GM23338 (cell line): ENCODE measurements at regions not wholly inside any gene's neighbourhood (a gene's known extent, or its start where the extent isn't known, plus 50 kb on each side); places are given as distances from the start of the nearest gene placed in this dataset.

Source experiments
- ATAC-seq: fragments of 200-7000 bp; cut with Tn5 transposase; 3 replicates; pipeline ENCODE4 v1.9.1; 2020
- DNase-seq: peaks from one replicate; pipeline ENCODE4 v3.0.0-alpha.2; 2015; ENCODE audit warnings: low spot score
- H2AFZ ChIP-seq: fragments of 200-600 bp; sonication (generic); 2 replicates; pipeline ENCODE4 v1.8.0; 2016; ENCODE audit warnings: antibody characterized with exemption, mild to moderate bottlenecking, moderate library complexity
- H3F3A ChIP-seq: fragments of 200-600 bp; sonication (generic); replicated peaks from 2 replicates; pipeline ENCODE4 v1.8.0; 2017; ENCODE audit warnings: antibody characterized with exemption, mixed run types, low read depth
- H3K27ac ChIP-seq: fragments of 200-600 bp; sonication (generic); 2 replicates; pipeline ENCODE4 v1.6.1; 2016; ENCODE audit warnings: low read depth
- H3K27me3 ChIP-seq: fragments of 200-600 bp; sonication (generic); 2 replicates; pipeline ENCODE4 v1.8.0; 2016; ENCODE audit warnings: mild to moderate bottlenecking, mixed run types, moderate library complexity; ENCODE audit not compliant: insufficient read depth
- H3K36me3 ChIP-seq: fragments of 200-600 bp; sonication (generic); 2 replicates; pipeline ENCODE4 v1.8.0; 2016; ENCODE audit warnings: mild to moderate bottlenecking; ENCODE audit not compliant: insufficient read depth
- H3K4me1 ChIP-seq: fragments of 200-600 bp; sonication (generic); 2 replicates; pipeline ENCODE4 v1.8.0; 2016; ENCODE audit warnings: mild to moderate bottlenecking, moderate library complexity; ENCODE audit not compliant: insufficient read depth
- H3K4me2 ChIP-seq: fragments of 200-600 bp; sonication (generic); 2 replicates; pipeline ENCODE4 v1.7.1; 2017; ENCODE audit warnings: mixed run types
- H3K4me3 ChIP-seq: fragments of 200-600 bp; sonication (generic); 2 replicates; pipeline ENCODE4 v1.6.1; 2016; ENCODE audit warnings: mixed run types
- H3K79me2 ChIP-seq: fragments of 200-600 bp; sonication (generic); replicated peaks from 2 replicates; pipeline ENCODE4 v1.8.0; 2017; ENCODE audit warnings: mild to moderate bottlenecking; ENCODE audit not compliant: insufficient read depth
- H3K9me2 ChIP-seq: fragments of 200-600 bp; sonication (generic); 2 replicates; pipeline ENCODE4 v1.8.0; 2017; ENCODE audit not compliant: insufficient read depth
- H4K20me1 ChIP-seq: fragments of 200-600 bp; sonication (generic); replicated peaks from 2 replicates; pipeline ENCODE4 v1.8.0; 2017; ENCODE audit warnings: mild to moderate bottlenecking; ENCODE audit not compliant: insufficient read depth
- H3K27ac Mint-ChIP-seq: 2 replicates; pipeline ENCODE4 v1.8.0; 2020; ENCODE audit warnings: inconsistent platforms, mild to moderate bottlenecking, moderate library complexity, mixed read lengths
- H3K27me3 Mint-ChIP-seq: 3 replicates; pipeline ENCODE4 v1.8.0; 2022; ENCODE audit warnings: low read depth, mild to moderate bottlenecking, moderate library complexity, mixed read lengths, inconsistent platforms; ENCODE audit not compliant: insufficient read depth, poor library complexity
- H3K36me3 Mint-ChIP-seq: 3 replicates; pipeline ENCODE4 v1.8.0; 2021; ENCODE audit warnings: low read depth, mild to moderate bottlenecking, inconsistent platforms, moderate library complexity, mixed read lengths
- H3K4me1 Mint-ChIP-seq: 3 replicates; pipeline ENCODE4 v1.8.0; 2020; ENCODE audit warnings: mild to moderate bottlenecking, inconsistent platforms, mixed read lengths
- H3K4me3 Mint-ChIP-seq: 3 replicates; pipeline ENCODE4 v1.8.0; 2021; ENCODE audit warnings: moderate library complexity, mild to moderate bottlenecking, inconsistent platforms, mixed read lengths
- H3K9me3 Mint-ChIP-seq: 3 replicates; pipeline ENCODE4 v1.8.0; 2020; ENCODE audit warnings: moderate library complexity, mild to moderate bottlenecking, inconsistent platforms, mixed read lengths
- CREB1 ChIP-seq: fragments of 250-450 bp; sonication (Bioruptor Pico); IDR thresholded peaks from 2 replicates; pipeline ENCODE4 v1.5.0; 2020; ENCODE audit warnings: low read depth, mild to moderate bottlenecking, moderate library complexity
- EZH2 ChIP-seq: fragments of 200-600 bp; sonication (generic); IDR thresholded peaks from one replicate; pipeline ENCODE4 v1.8.0; 2017; ENCODE audit warnings: antibody characterized with exemption, mild to moderate bottlenecking, low read depth; ENCODE audit not compliant: unreplicated experiment
- EZH2phosphoT487 ChIP-seq: fragments of 200-600 bp; sonication (generic); IDR thresholded peaks from one replicate; pipeline ENCODE4 v1.8.1; 2018; ENCODE audit warnings: antibody characterized with exemption; ENCODE audit not compliant: unreplicated experiment
- NANOG ChIP-seq: IDR thresholded peaks from 2 replicates; pipeline ENCODE4 v1.6.1; 2016; ENCODE audit warnings: antibody characterized with exemption, borderline replicate concordance
- POLR2AphosphoS5 ChIP-seq: IDR thresholded peaks from 2 replicates; pipeline ENCODE4 v1.6.1; 2016; ENCODE audit warnings: antibody characterized with exemption, low read depth
- ZNF114 ChIP-seq: fragments of 250-450 bp; sonication (Bioruptor Pico); IDR thresholded peaks from 2 replicates; pipeline ENCODE4 v1.5.0; 2020; ENCODE audit warnings: mild to moderate bottlenecking, moderate library complexity
- ZNF331 ChIP-seq: fragments of 250-450 bp; sonication (Bioruptor Pico); IDR thresholded peaks from 2 replicates; pipeline ENCODE4 v1.5.0; 2020; ENCODE audit warnings: low read depth, mild to moderate bottlenecking, moderate library complexity
- TF ChIP-seq, protein P1 (sequence below): fragments of 250-450 bp; sonication (Bioruptor Pico); IDR thresholded peaks from 2 replicates; pipeline ENCODE4 v1.5.0; 2020; ENCODE audit warnings: mild to moderate bottlenecking, moderate library complexity
- TF ChIP-seq, protein P2 (sequence below): IDR thresholded peaks from one replicate; pipeline ENCODE4 v1.6.1; 2018; ENCODE audit warnings: antibody characterized with exemption; ENCODE audit not compliant: unreplicated experiment

GRCh38 chr4:81807386-81807785, 335.7 kb upstream of the RASGEF1B start (continued):
- TF ChIP-seq, protein P1, sequence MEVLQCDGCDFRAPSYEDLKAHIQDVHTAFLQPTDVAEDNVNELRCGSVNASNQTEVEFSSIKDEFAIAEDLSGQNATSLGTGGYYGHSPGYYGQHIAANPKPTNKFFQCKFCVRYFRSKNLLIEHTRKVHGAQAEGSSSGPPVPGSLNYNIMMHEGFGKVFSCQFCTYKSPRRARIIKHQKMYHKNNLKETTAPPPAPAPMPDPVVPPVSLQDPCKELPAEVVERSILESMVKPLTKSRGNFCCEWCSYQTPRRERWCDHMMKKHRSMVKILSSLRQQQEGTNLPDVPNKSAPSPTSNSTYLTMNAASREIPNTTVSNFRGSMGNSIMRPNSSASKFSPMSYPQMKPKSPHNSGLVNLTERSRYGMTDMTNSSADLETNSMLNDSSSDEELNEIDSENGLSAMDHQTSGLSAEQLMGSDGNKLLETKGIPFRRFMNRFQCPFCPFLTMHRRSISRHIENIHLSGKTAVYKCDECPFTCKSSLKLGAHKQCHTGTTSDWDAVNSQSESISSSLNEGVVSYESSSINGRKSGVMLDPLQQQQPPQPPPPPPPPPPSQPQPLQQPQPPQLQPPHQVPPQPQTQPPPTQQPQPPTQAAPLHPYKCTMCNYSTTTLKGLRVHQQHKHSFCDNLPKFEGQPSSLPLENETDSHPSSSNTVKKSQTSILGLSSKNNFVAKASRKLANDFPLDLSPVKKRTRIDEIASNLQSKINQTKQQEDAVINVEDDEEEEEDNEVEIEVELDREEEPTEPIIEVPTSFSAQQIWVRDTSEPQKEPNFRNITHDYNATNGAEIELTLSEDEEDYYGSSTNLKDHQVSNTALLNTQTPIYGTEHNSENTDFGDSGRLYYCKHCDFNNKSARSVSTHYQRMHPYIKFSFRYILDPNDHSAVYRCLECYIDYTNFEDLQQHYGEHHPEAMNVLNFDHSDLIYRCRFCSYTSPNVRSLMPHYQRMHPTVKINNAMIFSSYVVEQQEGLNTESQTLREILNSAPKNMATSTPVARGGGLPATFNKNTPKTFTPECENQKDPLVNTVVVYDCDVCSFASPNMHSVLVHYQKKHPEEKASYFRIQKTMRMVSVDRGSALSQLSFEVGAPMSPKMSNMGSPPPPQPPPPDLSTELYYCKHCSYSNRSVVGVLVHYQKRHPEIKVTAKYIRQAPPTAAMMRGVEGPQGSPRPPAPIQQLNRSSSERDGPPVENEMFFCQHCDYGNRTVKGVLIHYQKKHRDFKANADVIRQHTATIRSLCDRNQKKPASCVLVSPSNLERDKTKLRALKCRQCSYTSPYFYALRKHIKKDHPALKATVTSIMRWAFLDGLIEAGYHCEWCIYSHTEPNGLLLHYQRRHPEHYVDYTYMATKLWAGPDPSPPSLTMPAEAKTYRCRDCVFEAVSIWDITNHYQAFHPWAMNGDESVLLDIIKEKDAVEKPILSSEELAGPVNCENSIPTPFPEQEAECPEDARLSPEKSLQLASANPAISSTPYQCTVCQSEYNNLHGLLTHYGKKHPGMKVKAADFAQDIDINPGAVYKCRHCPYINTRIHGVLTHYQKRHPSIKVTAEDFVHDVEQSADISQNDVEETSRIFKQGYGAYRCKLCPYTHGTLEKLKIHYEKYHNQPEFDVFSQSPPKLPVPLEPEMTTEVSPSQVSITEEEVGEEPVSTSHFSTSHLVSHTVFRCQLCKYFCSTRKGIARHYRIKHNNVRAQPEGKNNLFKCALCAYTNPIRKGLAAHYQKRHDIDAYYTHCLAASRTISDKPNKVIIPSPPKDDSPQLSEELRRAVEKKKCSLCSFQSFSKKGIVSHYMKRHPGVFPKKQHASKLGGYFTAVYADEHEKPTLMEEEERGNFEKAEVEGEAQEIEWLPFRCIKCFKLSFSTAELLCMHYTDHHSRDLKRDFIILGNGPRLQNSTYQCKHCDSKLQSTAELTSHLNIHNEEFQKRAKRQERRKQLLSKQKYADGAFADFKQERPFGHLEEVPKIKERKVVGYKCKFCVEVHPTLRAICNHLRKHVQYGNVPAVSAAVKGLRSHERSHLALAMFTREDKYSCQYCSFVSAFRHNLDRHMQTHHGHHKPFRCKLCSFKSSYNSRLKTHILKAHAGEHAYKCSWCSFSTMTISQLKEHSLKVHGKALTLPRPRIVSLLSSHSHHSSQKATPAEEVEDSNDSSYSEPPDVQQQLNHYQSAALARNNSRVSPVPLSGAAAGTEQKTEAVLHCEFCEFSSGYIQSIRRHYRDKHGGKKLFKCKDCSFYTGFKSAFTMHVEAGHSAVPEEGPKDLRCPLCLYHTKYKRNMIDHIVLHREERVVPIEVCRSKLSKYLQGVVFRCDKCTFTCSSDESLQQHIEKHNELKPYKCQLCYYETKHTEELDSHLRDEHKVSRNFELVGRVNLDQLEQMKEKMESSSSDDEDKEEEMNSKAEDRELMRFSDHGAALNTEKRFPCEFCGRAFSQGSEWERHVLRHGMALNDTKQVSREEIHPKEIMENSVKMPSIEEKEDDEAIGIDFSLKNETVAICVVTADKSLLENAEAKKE (CRISPR knock-in tag) = no peak
- TF ChIP-seq ZNF331 (CRISPR knock-in tag) (no peak), CREB1 (CRISPR knock-in tag) (no peak), NANOG (no peak), EZH2phosphoT487 (no peak)
- TF ChIP-seq, protein P2, sequence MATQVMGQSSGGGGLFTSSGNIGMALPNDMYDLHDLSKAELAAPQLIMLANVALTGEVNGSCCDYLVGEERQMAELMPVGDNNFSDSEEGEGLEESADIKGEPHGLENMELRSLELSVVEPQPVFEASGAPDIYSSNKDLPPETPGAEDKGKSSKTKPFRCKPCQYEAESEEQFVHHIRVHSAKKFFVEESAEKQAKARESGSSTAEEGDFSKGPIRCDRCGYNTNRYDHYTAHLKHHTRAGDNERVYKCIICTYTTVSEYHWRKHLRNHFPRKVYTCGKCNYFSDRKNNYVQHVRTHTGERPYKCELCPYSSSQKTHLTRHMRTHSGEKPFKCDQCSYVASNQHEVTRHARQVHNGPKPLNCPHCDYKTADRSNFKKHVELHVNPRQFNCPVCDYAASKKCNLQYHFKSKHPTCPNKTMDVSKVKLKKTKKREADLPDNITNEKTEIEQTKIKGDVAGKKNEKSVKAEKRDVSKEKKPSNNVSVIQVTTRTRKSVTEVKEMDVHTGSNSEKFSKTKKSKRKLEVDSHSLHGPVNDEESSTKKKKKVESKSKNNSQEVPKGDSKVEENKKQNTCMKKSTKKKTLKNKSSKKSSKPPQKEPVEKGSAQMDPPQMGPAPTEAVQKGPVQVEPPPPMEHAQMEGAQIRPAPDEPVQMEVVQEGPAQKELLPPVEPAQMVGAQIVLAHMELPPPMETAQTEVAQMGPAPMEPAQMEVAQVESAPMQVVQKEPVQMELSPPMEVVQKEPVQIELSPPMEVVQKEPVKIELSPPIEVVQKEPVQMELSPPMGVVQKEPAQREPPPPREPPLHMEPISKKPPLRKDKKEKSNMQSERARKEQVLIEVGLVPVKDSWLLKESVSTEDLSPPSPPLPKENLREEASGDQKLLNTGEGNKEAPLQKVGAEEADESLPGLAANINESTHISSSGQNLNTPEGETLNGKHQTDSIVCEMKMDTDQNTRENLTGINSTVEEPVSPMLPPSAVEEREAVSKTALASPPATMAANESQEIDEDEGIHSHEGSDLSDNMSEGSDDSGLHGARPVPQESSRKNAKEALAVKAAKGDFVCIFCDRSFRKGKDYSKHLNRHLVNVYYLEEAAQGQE = no peak

DNA sequence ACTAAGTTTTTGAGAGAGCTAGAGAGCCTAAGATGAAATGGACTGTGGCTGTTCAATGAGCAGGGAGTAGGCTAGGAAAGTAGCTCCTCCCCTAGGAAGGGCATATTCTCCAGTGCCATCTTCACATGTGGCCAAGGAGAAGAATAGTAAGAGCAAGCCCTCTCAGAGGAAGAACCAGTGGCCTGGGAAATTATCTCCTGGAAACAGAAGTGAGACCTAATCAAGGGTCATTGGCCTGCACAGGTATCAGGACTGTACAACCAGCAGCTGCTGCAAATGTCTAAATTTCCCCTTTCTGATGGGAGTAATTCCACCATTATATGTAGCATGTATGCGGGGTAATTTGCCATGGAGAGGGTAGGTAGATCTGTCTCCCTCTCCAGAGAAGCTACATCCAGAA, 334.8 kb upstream of the RASGEF1B start:
- 0 out of 2 replicates have a peak, but pooled peaks cover 6% of the 10 kb centered on the region for H3K4me1 ChIP-seq
- no peaks in the 10 kb centered on the region for H3K9me3 Mint-ChIP-seq
- H3K4me1 Mint-ChIP-seq = peaks cover 16% of the 10 kb centered on the region
- no peaks in the 10 kb centered on the region for H3K27me3 ChIP-seq
- no peak overlapping the region for H3K27ac ChIP-seq
- H3K27me3 Mint-ChIP-seq = no peaks in the 10 kb centered on the region
- no peaks in the 10 kb centered on the region for H3K36me3 ChIP-seq
- no peaks in the 10 kb centered on the region for H3K79me2 ChIP-seq
- no peak overlapping the region for H3K4me3 Mint-ChIP-seq
- no peak overlapping the region for H3K4me2 ChIP-seq
- ATAC-seq (no peak), DNase-seq (no peak)
- no peak overlapping the region for H3K27ac Mint-ChIP-seq
- no peak overlapping the region for H3K4me3 ChIP-seq
- H3K9me2 ChIP-seq = no peaks in the 10 kb centered on the region; the same call in 1 of the 2 replicates
- H3F3A ChIP-seq = no peaks in the 10 kb centered on the region
- no peak overlapping the region for H2AFZ ChIP-seq
- no peaks in the 10 kb centered on the region for H4K20me1 ChIP-seq
- no peaks in the 10 kb centered on the region for H3K36me3 Mint-ChIP-seq
- TF ChIP-seq EZH2 (no peak), EZH2phosphoT487 (no peak), POLR2AphosphoS5 (no peak), NANOG (no peak), ZNF114 (CRISPR knock-in tag) (no peak)
